ENCODE measurements at regions not wholly inside any gene's neighbourhood (a gene's known extent, or its start where the extent isn't known, plus 50 kb on each side); places are given as distances from the start of the nearest gene placed in this dataset.

GRCh38 chr22:46050916-46051614 is 74.1 kb upstream of the WNT7B start:
- in situ Hi-C loops (cut with HindIII; ENCODE audit: low pct_ligation_motif_present, low pct_unique_long_range_greater_than_20kb, low sequenced_read_pairs) = no loop called here
- DNase-seq = no peak

DNA sequence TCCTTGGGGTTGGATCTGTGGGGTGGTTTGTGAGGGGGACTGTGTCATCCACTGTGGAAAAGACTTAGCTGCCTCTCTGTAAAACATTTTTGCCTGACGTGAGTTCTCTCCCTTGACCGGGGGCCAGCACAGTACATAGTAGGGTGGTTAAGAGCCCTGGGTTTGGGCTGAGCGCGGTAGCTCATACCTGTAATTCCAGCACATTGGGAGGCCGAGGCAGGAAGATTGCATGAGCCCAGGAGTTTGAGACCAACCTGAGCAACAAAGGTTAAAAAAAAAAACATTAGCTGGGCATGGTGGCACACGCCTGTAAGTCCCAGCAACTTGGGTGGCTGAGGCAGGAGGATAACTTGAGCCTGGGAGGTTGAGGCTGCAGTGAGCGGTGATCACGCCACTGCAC is 74.7 kb upstream of the WNT7B start:
- DNase-seq = no peak
- in situ Hi-C loops (cut with HindIII; ENCODE audit: low pct_ligation_motif_present, low pct_unique_long_range_greater_than_20kb, low sequenced_read_pairs) = no loop called here

DNA sequence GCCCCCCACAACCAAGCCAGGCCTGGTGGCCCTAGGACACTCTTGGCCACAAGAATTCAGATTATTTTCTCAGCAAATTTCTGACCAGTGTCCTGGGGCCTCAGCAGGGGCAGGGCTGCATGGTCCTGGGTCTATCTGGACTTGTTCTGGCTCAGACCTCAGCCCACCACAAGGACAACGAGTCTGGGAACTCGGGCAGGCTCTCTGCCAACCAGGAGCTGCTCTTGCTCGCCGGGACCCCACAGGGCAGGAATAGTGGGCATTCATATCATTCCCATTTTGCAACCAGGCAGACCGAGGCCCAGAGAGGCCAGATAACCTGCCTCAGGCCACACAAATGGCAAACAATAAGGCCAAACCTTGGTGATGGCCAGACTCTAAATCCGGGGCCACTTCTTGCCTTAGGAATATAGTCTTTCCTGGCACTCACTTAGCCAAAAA is 75.4 kb upstream of the WNT7B start:
- in situ Hi-C loops (cut with HindIII; ENCODE audit: low pct_ligation_motif_present, low pct_unique_long_range_greater_than_20kb, low sequenced_read_pairs) = no loop called here
- no peak for DNase-seq

DNA sequence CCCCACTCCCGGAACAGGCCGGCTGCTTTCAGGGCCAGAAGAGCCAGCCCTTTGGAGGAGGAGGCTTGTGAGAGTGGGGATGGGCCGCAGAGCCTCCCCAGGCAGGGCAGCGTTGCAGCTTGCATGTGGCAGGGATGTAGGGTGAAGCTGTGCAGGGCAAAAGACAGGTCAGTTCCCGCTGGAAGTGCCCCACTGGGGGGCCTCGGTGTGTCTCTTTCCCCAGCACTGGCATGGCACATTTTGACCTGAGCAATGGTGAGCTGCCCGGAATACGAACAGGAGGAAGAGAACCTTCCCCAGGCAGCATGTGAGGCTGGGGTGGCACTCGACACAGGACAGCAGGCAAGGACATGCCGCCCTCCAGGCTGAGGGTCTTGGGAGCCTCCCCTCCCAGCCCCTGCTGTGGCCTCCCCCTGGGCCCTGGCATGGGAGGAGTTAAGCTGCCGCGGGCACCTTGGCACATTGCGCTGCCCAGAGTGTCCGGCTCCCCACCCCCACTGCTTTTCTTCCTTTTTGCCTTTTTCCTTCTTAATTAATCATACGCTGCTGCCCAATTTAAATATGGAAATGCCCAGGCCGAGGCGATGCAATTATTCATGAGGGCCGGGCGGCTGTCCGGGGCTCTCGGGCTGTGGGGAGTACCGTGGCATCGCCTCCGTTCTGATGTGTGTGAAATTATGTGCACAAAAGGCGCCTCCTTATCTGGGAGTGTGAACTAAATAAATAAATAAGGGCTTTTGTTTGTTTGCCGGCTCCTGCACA is 76.0 kb upstream of the WNT7B start:
- in situ Hi-C loops (cut with HindIII; ENCODE audit: low pct_ligation_motif_present, low pct_unique_long_range_greater_than_20kb, low sequenced_read_pairs) = no loop called here
- DNase-seq = peak; percentile 49

GRCh38 chr22:46053563-46054090 is 76.7 kb upstream of the WNT7B start:
- in situ Hi-C loops (cut with HindIII; ENCODE audit: low pct_ligation_motif_present, low pct_unique_long_range_greater_than_20kb, low sequenced_read_pairs) = no loop called here
- DNase-seq = peak; percentile 73

- in situ Hi-C loops (cut with HindIII; ENCODE audit: low pct_ligation_motif_present, low pct_unique_long_range_greater_than_20kb, low sequenced_read_pairs) = no loop called here
- DNase-seq = peak; percentile 65
Measured at GRCh38 chr22:46054091-46055073, 77.4 kb upstream of the WNT7B start.

- in situ Hi-C loops (cut with HindIII; ENCODE audit: low pct_ligation_motif_present, low pct_unique_long_range_greater_than_20kb, low sequenced_read_pairs) = no loop called here
- no peak for DNase-seq
Measured at GRCh38 chr22:46055181-46055875, 78.4 kb upstream of the WNT7B start.

GRCh38 chr22:46055911-46056545 is 79.1 kb upstream of the WNT7B start:
- DNase-seq = no peak
- in situ Hi-C loops (cut with HindIII; ENCODE audit: low pct_ligation_motif_present, low pct_unique_long_range_greater_than_20kb, low sequenced_read_pairs) = no loop called here

GRCh38 chr22:46056546-46057245 is 79.7 kb upstream of the WNT7B start:
- no peak for DNase-seq

DNA sequence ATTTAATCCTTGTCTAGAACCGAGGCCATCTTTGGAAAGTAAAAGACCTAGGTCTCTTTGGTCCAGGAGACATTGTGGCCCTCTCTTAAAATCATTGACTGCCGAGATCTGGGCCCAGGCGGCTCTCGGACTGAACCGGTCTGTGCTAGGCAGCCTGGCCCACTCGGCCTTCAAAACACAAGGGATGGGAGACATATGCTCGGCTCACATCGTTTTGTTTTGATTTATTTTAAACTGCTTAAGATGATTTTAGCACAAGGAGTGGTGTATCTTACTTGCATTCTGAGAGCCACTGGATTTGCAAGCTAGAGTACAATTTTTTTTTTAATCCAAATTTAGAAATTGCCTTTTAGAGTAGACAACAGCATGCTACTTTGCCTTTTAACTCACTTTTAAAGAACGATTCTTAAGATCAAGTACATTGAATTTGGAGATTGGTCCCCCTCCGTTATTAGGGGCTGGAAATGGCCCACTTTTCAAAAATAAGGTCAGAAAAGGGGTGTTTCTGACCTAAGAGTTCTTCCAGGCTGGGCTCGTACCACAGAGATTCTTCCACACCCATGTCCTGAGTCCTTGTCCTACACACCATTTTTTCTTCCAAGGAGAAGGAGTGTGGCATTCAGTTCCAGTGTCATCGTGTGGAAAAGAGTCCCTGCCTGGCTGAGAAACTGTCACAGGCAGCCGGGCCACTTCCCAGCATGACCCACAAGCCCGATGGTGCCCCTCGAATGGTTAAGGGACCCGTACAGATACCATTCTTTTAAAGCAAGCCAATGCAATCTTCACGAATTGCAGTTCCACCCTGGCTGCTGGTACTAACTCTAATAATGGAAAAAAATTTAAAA is 80.5 kb upstream of the WNT7B start:
- DNase-seq = no peak
- in situ Hi-C loops (cut with HindIII; ENCODE audit: low pct_ligation_motif_present, low pct_unique_long_range_greater_than_20kb, low sequenced_read_pairs) = no loop called here

More at GRCh38 chr22:46056546-46057245, 79.7 kb upstream of the WNT7B start:
- in situ Hi-C loops (cut with HindIII; ENCODE audit: low pct_ligation_motif_present, low pct_unique_long_range_greater_than_20kb, low sequenced_read_pairs) = no loop called here

- in situ Hi-C loops (cut with HindIII; ENCODE audit: low pct_ligation_motif_present, low pct_unique_long_range_greater_than_20kb, low sequenced_read_pairs) = no loop called here
- DNase-seq = no peak
Measured at GRCh38 chr22:46058091-46058420, 81.1 kb upstream of the WNT7B start.

DNA sequence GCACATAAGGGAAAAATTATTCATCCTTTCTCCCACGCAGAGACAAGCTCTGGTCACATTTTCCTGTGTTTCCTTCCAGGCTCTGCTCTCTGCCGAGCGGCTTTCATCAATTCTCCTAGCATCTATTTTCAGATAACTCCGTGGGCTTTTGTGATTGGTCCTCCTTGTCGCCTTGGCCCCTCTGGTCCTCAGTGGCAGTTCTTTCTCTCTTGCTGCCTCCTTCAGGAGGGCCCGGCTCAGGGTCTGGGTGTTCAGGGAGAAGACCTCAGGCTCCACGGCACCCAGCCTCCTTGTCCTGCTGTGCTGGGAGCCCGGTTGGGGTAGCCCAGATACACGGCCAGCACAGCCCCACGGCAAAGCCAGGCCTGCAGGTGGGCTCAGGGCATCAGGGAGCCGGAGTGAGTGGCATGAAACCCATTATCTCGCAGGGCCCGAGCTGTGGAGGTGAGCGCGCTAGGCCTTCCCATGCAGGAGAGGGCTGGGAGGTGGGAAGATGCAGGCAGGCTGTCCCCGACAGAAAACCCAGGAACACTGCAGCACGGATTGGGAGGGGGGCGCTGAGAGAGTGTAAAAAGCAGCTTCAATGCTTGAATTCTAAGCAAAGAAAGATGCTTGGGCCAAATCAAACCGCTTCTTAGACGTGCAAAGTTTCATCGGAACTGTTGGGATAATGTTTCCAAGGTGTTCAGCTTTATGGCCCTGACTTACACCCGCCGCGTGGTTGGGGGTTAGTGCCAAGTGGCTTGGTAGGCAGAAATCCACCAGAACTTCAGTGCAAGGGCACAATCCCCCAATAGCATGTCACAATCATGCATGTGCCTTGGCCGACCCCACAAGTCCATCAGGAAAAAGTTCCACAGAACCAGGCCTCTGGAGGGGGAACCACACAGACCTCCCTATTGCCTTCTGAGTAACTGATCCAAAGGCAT is 81.9 kb upstream of the WNT7B start:
- in situ Hi-C loops (cut with HindIII; ENCODE audit: low pct_ligation_motif_present, low pct_unique_long_range_greater_than_20kb, low sequenced_read_pairs) = no loop called here
- no peak for DNase-seq

DNA sequence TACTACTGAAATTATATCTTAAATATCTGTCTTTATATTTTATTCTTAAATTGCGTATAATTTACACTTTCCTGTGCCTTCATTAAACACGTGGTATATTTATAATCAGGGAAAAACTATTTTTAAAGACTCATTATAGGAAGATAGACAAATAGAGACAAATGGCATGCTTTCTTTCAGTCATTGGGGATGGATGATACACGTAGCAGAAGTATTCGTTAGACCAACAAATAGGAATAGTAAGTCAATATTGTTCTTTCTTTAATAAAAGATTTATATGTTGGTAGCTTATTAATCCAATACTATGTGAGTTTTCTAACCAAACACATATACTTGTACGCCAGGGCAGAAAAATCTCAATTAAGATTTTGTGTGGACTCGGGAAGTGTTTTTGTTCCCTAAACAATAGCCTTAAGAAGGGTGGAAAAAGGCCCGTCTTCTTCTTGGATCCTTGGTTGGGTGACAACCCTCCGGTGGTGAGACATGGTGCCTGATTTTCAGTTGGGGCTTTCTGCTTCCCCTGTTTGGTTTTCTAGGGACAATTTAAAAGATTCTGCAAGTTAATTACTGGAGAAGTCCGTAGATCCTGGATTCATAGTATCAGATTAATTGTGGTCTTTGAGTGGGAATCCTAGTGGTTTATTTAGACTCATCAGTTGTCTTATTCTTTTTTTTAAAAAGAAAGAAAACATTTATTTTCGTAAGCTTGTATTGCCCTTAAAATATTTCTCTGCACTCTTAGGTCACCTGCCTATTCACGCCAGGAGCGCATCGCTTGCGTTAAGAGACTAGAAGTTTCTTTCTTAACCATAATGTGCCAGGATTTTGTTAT is 83.5 kb upstream of the WNT7B start:
- in situ Hi-C loops (cut with HindIII; ENCODE audit: low pct_ligation_motif_present, low pct_unique_long_range_greater_than_20kb, low sequenced_read_pairs) = no loop called here
- DNase-seq = no peak

DNA sequence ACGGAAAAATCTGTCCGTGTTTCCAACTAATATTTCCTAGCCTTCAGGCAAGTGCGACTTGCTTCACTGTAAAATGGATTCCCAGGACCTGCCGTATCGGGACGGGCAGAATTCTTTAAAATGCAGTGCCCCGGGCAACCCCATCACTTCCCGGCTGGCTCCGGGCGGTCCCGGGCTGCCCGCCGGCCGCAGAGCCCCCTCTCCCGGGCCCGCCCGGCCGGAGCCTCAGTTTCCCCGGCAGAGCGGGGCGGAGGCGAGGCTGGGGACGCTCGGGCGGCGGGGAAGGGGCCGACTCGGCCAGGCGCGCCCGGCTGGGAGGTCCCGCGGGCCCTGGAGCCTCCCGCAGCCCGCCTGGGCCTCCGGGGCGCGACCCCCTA is 84.2 kb upstream of the WNT7B start:
- no peak for DNase-seq
- in situ Hi-C loops (cut with HindIII; ENCODE audit: low pct_ligation_motif_present, low pct_unique_long_range_greater_than_20kb, low sequenced_read_pairs) = no loop called here
